ENCODE measurements at regions not wholly inside any gene's neighbourhood (a gene's known extent, or its start where the extent isn't known, plus 50 kb on each side); places are given as distances from the start of the nearest gene placed in this dataset.
"Not testable (repeated sequence)": the region's sequence is repeated elsewhere in the genome, so short reads cannot be mapped to it uniquely, and the experiment has no call there.

- dilution Hi-C loops (cut with MboI; ENCODE audit: extremely low pct_ligation_motif_present, low sequenced_read_pairs) = no loop called here
- H2AFZ ChIP-seq (ENCODE audit: control insufficient read depth, low read length) = no peak overlapping the region
- H3K4me2 ChIP-seq (ENCODE audit: control insufficient read depth, extremely low read depth, insufficient read depth, low read depth, low read length) = no peak overlapping the region
- H3K9me3 ChIP-seq (ENCODE audit: control insufficient read depth, low read depth, low read length) = no peaks in the 10 kb centered on the region
- no peak overlapping the region for H3K9ac ChIP-seq (ENCODE audit: control insufficient read depth, extremely low read depth, insufficient read depth, low read length)
- no peak for TF ChIP-seq EZH2 (IDR thresholded peaks at IDR 0.05; ENCODE audit: low read length)
- TF ChIP-seq, protein P1, sequence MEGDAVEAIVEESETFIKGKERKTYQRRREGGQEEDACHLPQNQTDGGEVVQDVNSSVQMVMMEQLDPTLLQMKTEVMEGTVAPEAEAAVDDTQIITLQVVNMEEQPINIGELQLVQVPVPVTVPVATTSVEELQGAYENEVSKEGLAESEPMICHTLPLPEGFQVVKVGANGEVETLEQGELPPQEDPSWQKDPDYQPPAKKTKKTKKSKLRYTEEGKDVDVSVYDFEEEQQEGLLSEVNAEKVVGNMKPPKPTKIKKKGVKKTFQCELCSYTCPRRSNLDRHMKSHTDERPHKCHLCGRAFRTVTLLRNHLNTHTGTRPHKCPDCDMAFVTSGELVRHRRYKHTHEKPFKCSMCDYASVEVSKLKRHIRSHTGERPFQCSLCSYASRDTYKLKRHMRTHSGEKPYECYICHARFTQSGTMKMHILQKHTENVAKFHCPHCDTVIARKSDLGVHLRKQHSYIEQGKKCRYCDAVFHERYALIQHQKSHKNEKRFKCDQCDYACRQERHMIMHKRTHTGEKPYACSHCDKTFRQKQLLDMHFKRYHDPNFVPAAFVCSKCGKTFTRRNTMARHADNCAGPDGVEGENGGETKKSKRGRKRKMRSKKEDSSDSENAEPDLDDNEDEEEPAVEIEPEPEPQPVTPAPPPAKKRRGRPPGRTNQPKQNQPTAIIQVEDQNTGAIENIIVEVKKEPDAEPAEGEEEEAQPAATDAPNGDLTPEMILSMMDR (optimal IDR thresholded peaks at IDR 0.05 in 1 of 3, IDR thresholded peaks at IDR 0.05 in 1 of 3, conservative IDR thresholded peaks at IDR 0.05 in 1 of 3; ENCODE audit: extremely low read depth in 1 of 3, insufficient read depth in 2 of 3, low read length in 3 of 3) = no peak
- H3K27ac ChIP-seq (ENCODE audit: control insufficient read depth, insufficient read depth, low read length) = no peak overlapping the region
- H3K27me3 ChIP-seq (ENCODE audit: control insufficient read depth, extremely low read depth, insufficient read depth, low read length) = no peaks in the 10 kb centered on the region
- no peak overlapping the region for H3K4me3 ChIP-seq (ENCODE audit: control insufficient read depth in 2 of 3, extremely low read depth in 1 of 3, insufficient read depth in 2 of 3, low read depth in 1 of 3, low read length in 3 of 3)
- H3K4me1 ChIP-seq (ENCODE audit: control insufficient read depth, extremely low read depth, insufficient read depth, low read length) = no peaks in the 10 kb centered on the region
- no peaks in the 10 kb centered on the region for H3K36me3 ChIP-seq (ENCODE audit: control insufficient read depth in 2 of 2, extremely low read depth in 1 of 2, insufficient read depth in 2 of 2, low read length in 2 of 2)
- no peaks in the 10 kb centered on the region for H3K9me1 ChIP-seq (ENCODE audit: control insufficient read depth, extremely low read depth, insufficient read depth, low read length)
- H3K79me2 ChIP-seq (ENCODE audit: control insufficient read depth, insufficient read depth, low read length) = no peaks in the 10 kb centered on the region
- H4K20me1 ChIP-seq (ENCODE audit: control insufficient read depth, extremely low read depth, insufficient read depth, low read length) = no peaks in the 10 kb centered on the region
- DNase-seq (ENCODE audit: low read depth, low spot score) (no peak), FAIRE-seq (no peak)
These were observed 95.7 kb upstream of the ZNF648 start for GRCh38 chr1:182157187-182157586.

DNA sequence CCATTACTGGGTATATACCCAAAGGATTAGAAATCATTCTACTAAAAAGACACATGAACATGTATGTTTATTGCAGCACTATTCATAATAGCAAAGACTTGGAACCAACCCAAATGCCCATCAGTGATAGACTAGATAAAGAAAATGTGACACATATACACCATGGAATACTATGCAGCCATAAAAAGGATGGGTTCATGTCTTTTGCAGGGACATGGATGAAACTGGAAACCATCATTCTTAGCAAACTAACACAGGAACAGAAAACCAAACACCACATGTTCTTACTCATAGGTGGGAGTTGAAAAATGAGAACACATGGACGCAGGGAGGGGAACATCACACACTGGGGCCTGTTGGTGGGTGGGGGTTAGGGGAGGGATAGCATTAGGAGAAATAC is 92.9 kb upstream of the ZNF648 start:
- H3K9me3 ChIP-seq (ENCODE audit: control insufficient read depth, low read depth, low read length); H3K36me3 ChIP-seq (ENCODE audit: control insufficient read depth in 2 of 2, extremely low read depth in 1 of 2, insufficient read depth in 2 of 2, low read length in 2 of 2); H3K9ac ChIP-seq (ENCODE audit: control insufficient read depth, extremely low read depth, insufficient read depth, low read length); H3K4me3 ChIP-seq (ENCODE audit: control insufficient read depth in 2 of 3, extremely low read depth in 1 of 3, insufficient read depth in 2 of 3, low read depth in 1 of 3, low read length in 3 of 3); H3K4me1 ChIP-seq (ENCODE audit: control insufficient read depth, extremely low read depth, insufficient read depth, low read length); H2AFZ ChIP-seq (ENCODE audit: control insufficient read depth, low read length); H3K79me2 ChIP-seq (ENCODE audit: control insufficient read depth, insufficient read depth, low read length); H4K20me1 ChIP-seq (ENCODE audit: control insufficient read depth, extremely low read depth, insufficient read depth, low read length); H3K4me2 ChIP-seq (ENCODE audit: control insufficient read depth, extremely low read depth, insufficient read depth, low read depth, low read length); H3K9me1 ChIP-seq (ENCODE audit: control insufficient read depth, extremely low read depth, insufficient read depth, low read length); H3K27me3 ChIP-seq (ENCODE audit: control insufficient read depth, extremely low read depth, insufficient read depth, low read length); H3K27ac ChIP-seq (ENCODE audit: control insufficient read depth, insufficient read depth, low read length); dilution Hi-C loops (cut with MboI; ENCODE audit: extremely low pct_ligation_motif_present, low sequenced_read_pairs); FAIRE-seq; DNase-seq (ENCODE audit: low read depth, low spot score): not testable (repeated sequence)

- Histone ChIP-seq H3K9me3 (ENCODE audit: control insufficient read depth, low read depth, low read length) (no peaks in the 10 kb centered on the region), H4K20me1 (ENCODE audit: control insufficient read depth, extremely low read depth, insufficient read depth, low read length) (no peaks in the 10 kb centered on the region), H2AFZ (ENCODE audit: control insufficient read depth, low read length) (no peak overlapping the region), H3K27ac (ENCODE audit: control insufficient read depth, insufficient read depth, low read length) (no peak overlapping the region), H3K9me1 (ENCODE audit: control insufficient read depth, extremely low read depth, insufficient read depth, low read length) (no peaks in the 10 kb centered on the region), H3K79me2 (ENCODE audit: control insufficient read depth, insufficient read depth, low read length) (no peaks in the 10 kb centered on the region), H3K27me3 (ENCODE audit: control insufficient read depth, extremely low read depth, insufficient read depth, low read length) (no peaks in the 10 kb centered on the region), H3K9ac (ENCODE audit: control insufficient read depth, extremely low read depth, insufficient read depth, low read length) (no peak overlapping the region), H3K36me3 (ENCODE audit: control insufficient read depth in 2 of 2, extremely low read depth in 1 of 2, insufficient read depth in 2 of 2, low read length in 2 of 2) (no peaks in the 10 kb centered on the region), H3K4me3 (ENCODE audit: control insufficient read depth in 2 of 3, extremely low read depth in 1 of 3, insufficient read depth in 2 of 3, low read depth in 1 of 3, low read length in 3 of 3) (no peak overlapping the region), H3K4me2 (ENCODE audit: control insufficient read depth, extremely low read depth, insufficient read depth, low read depth, low read length) (no peak overlapping the region), H3K4me1 (ENCODE audit: control insufficient read depth, extremely low read depth, insufficient read depth, low read length) (peaks cover 24% of the 10 kb centered on the region)
- no peak for DNase-seq (ENCODE audit: low read depth, low spot score)
- dilution Hi-C loops (cut with MboI; ENCODE audit: extremely low pct_ligation_motif_present, low sequenced_read_pairs) = no loop called here
- FAIRE-seq = no peak
- TF ChIP-seq, protein P1 (optimal IDR thresholded peaks at IDR 0.05 in 1 of 3, IDR thresholded peaks at IDR 0.05 in 1 of 3, conservative IDR thresholded peaks at IDR 0.05 in 1 of 3; ENCODE audit: extremely low read depth in 1 of 3, insufficient read depth in 2 of 3, low read length in 3 of 3) = no peak
- no peak for TF ChIP-seq EZH2 (IDR thresholded peaks at IDR 0.05; ENCODE audit: low read length)
These were observed 88.0 kb upstream of the ZNF648 start for GRCh38 chr1:182149411-182149965.

Data from keratinocyte (primary cell).